ENCODE measurements at regions not wholly inside any gene's neighbourhood (a gene's known extent, or its start where the extent isn't known, plus 50 kb on each side); places are given as distances from the start of the nearest gene placed in this dataset.
"Not testable (repeated sequence)": the region's sequence is repeated elsewhere in the genome, so short reads cannot be mapped to it uniquely, and the experiment has no call there.

DNA sequence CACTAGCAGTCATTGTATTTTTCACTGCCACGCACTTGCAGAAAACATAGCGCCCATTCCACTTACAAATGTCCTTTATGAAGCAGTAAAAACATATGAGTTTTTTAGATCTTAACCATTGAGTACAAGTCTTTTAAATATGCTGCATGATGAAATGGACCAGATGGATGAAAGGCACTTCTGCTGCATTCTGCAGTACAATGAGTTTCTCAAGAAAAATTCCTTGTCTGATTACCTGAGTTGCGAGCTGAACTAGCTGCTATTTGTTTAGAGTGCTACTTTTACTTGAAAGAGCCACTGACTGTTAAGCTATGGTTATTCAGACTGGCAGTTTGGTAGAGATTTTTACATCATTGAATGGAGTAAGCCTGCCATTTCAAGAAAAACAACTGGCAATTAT, 825.5 kb upstream of the ACVR2A start:
- no peak for DNase-seq (ENCODE audit: low read depth in 3 of 3)

- no peak for DNase-seq (ENCODE audit: low read depth in 3 of 3)
These were observed 826.7 kb upstream of the ACVR2A start for GRCh38 chr2:147017951-147018645.

- no peak for DNase-seq (ENCODE audit: low read depth in 3 of 3)
These were observed 828.6 kb upstream of the ACVR2A start for GRCh38 chr2:147016181-147016580.

GRCh38 chr2:147015591-147015990, 829.2 kb upstream of the ACVR2A start:
- no peak for DNase-seq (ENCODE audit: low read depth in 3 of 3)

DNA sequence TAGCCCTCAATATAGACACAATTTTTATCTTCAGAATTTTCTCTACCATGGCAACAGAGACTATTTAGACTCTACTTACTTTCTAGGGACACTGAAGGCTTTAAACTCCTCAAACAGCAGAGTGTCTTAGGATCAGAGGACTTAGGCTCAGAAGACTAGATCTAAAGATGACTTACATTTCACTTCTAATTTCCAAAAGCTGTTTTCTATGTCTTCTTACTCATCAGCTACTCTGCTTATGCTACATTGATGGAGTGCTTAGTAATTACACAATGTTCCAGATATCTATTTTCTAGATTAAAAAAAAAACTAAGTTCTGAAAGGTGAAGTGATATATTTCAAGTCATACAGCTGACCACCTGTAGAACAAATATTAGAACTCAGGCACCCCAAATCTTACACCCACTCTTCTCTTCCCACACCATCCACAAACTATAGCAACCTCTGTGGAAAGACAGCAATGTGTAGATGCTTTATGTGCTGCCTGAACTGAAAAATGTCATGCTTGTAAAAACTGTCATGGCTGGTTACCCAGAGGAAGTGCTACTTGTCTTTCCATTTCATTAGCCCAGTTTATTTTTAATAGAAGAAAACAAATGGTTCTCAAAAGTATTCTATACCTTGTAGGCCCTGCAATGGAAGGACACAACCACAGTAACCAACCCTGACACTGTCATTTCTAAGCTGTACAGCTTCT, 831.0 kb upstream of the ACVR2A start:
- no peak for DNase-seq (ENCODE audit: low read depth in 3 of 3)

- no peak for DNase-seq (ENCODE audit: low read depth in 3 of 3)
These were observed 836.3 kb upstream of the ACVR2A start for GRCh38 chr2:147008481-147008880.

DNA sequence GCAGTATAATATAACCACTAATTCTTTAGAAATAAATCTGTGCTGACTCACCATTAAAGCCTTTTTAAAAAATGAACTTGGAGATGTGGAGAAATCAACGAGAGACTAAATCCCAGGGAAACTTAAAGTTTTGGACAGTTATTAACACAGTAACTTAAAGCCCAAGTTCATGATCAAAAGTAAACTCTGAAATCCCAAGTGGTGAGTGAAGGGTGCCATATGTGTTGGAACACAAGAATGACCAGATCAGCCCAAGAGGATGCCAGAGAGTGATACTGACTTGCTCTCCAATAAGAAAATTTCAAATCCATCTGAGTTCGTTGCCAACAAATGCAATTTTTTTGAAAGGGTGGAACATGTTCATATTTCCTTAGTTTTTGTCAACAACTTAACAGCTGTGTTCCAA, 838.1 kb upstream of the ACVR2A start:
- no peak for DNase-seq (ENCODE audit: low read depth in 3 of 3)

- DNase-seq (ENCODE audit: low read depth in 3 of 3) = no peak
These were observed 841.7 kb upstream of the ACVR2A start for GRCh38 chr2:147003081-147003480.

DNA sequence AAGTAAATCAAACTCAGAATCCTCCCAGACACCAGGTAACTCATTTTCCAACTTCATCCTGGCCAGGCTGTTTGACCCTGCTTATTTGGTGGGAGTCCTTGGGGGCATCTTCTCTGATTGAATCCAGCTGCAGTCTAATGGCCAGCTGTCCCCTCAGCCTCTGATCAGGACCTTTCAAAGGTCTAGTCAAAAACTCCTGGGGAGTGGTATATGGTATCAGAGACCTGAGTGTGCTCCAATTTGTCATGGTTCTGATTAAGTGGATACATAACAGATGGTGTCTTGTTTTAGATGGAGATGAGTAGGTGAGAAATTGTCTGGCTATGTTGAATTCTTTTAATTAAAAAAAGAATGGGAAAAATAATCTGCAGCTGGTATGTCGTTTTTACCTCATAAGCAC, 842.6 kb upstream of the ACVR2A start:
- DNase-seq (ENCODE audit: low read depth in 3 of 3) = no peak

DNA sequence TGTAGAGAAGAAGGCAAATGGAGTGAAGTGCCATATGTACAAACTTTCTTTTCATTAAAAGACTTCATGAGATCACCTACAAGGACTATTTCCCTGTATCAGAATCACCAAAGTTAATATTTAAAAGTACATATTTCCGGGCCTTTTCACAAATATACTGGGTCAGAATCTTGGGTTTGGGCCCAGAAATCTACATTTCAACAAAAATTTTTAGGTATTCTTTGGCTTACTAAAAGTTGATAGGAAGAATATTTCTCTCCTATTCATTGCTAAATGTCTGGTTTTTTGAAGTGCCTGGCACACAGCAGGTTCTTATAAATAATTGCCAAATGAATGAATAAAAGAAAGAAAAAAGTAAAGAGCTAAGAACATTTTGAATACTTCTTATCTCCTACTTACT, 843.8 kb upstream of the ACVR2A start:
- DNase-seq (ENCODE audit: low read depth in 3 of 3) = no peak

DNA sequence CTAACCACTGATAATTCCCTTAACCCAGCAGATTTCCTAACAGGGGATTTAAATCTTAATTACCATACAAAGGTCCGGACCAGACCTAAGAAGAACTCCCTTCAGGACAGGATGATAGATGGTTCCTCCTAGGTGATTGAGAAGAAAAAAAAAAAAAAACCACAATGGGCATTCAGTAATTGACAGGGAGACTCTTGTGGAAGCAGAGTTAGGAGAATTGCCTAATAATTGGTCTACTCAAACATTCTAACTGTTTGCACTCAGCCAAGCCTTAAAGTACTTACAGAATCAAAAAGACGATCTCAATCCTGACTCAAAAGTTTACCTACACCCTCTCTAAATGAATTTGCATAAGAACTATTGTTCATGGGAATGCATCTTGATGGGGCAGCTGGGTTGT, 844.7 kb upstream of the ACVR2A start:
- DNase-seq (ENCODE audit: low read depth in 3 of 3) = not testable (repeated sequence)

- no peak for DNase-seq (ENCODE audit: low read depth in 3 of 3)
These were observed 846.9 kb upstream of the ACVR2A start for GRCh38 chr2:146997945-146998344.

GRCh38 chr2:146997488-146997887, 847.3 kb upstream of the ACVR2A start:
- DNase-seq (ENCODE audit: low read depth in 3 of 3) = no peak

DNA sequence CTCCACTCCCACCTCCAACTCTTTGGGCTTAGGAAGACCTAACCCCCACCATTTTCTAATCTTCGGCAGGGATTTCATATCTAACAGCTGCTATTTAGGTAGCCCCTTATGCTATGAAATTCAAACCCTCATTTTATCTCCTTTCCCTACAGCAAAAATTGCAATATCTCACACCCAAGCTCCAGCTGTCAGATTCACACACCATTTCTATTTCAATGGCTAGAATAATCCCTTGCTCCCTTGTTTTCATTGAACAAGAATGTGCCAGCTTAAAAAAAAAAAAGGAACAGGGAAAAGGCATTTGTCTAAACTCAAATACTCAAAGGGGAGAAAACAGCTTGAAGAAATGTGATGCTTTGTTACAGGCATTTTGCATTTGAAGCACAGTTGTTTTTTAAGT, 850.6 kb upstream of the ACVR2A start:
- no peak for DNase-seq (ENCODE audit: low read depth in 3 of 3)

- no peak for DNase-seq (ENCODE audit: low read depth in 3 of 3)
These were observed 852.4 kb upstream of the ACVR2A start for GRCh38 chr2:146992466-146992865.

GRCh38 chr2:146992057-146992456, 852.8 kb upstream of the ACVR2A start:
- no peak for DNase-seq (ENCODE audit: low read depth in 3 of 3)

DNA sequence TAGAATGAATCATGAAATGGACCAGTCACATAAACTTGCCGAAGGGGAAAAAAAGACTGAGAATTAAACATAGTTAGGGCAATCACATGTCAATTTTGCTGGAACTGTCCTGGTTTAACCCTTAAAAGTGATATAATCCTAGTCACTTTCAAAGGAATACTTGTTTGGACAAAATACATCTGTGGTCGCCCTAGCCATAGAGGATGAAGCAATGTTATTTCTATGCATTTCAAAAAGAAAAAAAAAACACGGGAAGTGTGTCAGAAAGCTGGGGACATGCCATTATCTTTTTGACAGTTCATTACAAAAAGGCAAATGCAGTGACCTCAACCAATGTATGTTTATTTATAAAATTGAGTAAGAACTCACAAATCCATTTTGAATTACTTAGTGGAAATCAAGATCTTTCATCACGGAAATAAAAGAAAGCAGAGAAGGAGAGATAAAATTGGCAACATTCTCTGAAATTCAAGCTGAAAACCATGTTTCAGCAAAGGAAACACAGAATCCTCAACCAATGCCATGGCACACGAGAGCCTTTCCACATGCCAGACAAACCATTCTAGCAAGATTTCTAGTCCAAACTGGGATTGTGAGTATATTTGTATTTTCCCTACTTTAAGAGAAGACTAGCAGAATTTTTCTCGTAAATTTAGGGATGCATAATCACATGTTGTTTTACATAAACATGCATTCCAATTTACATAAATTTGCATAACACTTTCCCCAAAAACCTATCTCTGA, 854.3 kb upstream of the ACVR2A start:
- no peak for DNase-seq (ENCODE audit: low read depth in 3 of 3)

GRCh38 chr2:146989741-146990140, 855.1 kb upstream of the ACVR2A start:
- DNase-seq (ENCODE audit: low read depth in 3 of 3) = no peak

GRCh38 chr2:146987996-146988395, 856.8 kb upstream of the ACVR2A start:
- no peak for DNase-seq (ENCODE audit: low read depth in 3 of 3)

DNA sequence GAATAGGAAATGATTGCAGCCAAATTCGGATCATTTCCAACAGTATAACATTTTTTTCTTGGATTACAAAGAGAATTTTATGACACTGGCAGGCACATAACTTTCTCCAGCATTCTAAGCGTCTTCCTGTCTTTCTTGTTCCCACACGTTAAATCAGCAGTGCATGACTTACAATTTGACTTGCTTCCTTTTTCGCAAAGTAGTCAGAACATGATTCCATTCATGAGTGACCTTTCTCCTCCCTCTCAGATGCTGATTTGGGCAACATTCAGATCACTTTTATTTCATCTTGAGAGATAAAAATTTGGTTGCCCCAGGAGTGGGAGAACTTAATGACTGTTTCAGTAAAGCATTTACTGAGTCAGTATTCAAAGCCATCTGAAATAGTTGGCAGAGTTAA, 858.7 kb upstream of the ACVR2A start:
- DNase-seq (ENCODE audit: low read depth in 3 of 3) = no peak

DNA sequence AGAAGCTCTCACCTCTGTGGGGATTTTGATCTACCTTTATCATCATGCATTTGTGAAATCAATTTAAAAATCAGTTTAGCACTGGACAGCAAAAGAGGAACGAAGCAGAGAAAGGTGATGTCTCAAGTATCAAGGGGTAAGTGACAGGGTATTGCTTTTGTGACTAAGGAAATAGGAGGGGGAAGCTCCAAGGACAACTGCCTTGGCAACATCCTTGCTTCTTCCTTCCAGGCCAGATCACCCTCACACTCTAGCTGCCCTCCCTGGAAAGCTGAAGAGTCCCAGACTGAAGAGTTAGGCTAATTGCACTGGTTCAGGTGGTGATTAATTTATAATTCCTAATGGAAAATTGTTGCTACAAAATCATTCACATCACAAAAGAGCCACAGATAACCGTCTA, 859.1 kb upstream of the ACVR2A start:
- DNase-seq (ENCODE audit: low read depth in 3 of 3) = no peak

DNA sequence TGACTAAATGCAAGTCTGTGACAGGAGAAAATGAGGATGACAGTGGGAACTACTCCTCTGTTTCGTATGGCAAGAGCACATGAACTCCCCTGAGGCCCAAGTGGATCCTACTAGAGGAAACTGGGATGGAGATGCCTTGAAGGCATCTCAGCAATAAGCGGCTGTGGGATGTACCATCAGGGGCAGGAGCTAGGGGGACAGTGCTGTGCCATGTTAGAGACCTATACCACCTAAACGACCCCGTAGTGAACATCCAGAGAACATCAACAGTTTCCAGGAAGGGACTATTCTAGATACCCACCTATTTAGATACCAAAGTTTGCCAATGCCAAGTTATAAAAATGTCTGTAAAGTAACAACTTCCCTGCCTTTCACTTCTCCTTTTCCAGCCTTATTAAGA, 860.8 kb upstream of the ACVR2A start:
- DNase-seq (ENCODE audit: low read depth in 3 of 3) = no peak

DNA sequence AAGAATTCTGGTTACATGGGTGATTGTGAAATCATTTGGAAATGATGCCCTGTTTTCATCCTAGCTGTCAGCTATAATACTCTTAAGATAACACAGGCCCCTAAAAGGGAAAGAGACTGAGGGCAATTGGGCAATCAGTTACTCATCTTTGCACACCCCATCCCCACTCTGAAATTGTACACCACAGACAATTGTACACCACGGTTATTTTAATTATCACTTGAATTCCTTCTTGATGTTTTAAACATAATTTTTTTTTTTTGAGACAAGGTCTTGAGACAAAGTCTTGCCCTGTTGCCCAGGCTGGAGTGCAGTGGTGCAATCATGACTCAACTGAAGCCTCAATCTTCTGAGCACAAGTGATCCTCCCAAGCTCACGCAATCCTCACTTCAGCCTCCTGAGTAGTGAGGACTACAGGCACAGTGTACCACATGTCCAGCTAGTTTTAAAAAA, 862.4 kb upstream of the ACVR2A start:
- no peak for DNase-seq (ENCODE audit: low read depth in 3 of 3)
